ENCODE measurements at regions not wholly inside any gene's neighbourhood (a gene's known extent, or its start where the extent isn't known, plus 50 kb on each side); places are given as distances from the start of the nearest gene placed in this dataset.

GRCh38 chr14:55754871-55755270 lies 174.9 kb downstream of the KTN1 start:
- DNase-seq (ENCODE audit: low read depth) = no peak
- FAIRE-seq = no peak
- no peak overlapping the region for H3K4me2 ChIP-seq (ENCODE audit: low read length)
- no peak overlapping the region for H2AFZ ChIP-seq (ENCODE audit: low read depth, low read length)
- Mint-ChIP-seq H3K4me3 (ENCODE audit: unreplicated experiment) (no peak overlapping the region), H3K4me1 (ENCODE audit: low read depth, unreplicated experiment) (peaks cover 14% of the 10 kb centered on the region), H3K27ac (ENCODE audit: unreplicated experiment) (no peak overlapping the region), H3K27me3 (ENCODE audit: low read depth, unreplicated experiment) (peaks cover 3% of the 10 kb centered on the region), H3K9me3 (ENCODE audit: unreplicated experiment) (no peaks in the 10 kb centered on the region), H3K36me3 (ENCODE audit: low read depth, unreplicated experiment) (no peaks in the 10 kb centered on the region)
- H3K4me1 ChIP-seq (ENCODE audit: insufficient read depth, low read length) = peaks cover 11% of the 10 kb centered on the region
- H3K36me3 ChIP-seq (ENCODE audit: insufficient read depth, low read length) = no peaks in the 10 kb centered on the region
- H3K79me2 ChIP-seq (ENCODE audit: insufficient read depth, low read length) = no peaks in the 10 kb centered on the region
- no peaks in the 10 kb centered on the region for H3K9me3 ChIP-seq (ENCODE audit: insufficient read depth, low read depth, low read length)
- no peak for TF ChIP-seq EZH2 (IDR thresholded peaks at IDR 0.05; ENCODE audit: insufficient read depth, low read length)
- TF ChIP-seq, protein P1, sequence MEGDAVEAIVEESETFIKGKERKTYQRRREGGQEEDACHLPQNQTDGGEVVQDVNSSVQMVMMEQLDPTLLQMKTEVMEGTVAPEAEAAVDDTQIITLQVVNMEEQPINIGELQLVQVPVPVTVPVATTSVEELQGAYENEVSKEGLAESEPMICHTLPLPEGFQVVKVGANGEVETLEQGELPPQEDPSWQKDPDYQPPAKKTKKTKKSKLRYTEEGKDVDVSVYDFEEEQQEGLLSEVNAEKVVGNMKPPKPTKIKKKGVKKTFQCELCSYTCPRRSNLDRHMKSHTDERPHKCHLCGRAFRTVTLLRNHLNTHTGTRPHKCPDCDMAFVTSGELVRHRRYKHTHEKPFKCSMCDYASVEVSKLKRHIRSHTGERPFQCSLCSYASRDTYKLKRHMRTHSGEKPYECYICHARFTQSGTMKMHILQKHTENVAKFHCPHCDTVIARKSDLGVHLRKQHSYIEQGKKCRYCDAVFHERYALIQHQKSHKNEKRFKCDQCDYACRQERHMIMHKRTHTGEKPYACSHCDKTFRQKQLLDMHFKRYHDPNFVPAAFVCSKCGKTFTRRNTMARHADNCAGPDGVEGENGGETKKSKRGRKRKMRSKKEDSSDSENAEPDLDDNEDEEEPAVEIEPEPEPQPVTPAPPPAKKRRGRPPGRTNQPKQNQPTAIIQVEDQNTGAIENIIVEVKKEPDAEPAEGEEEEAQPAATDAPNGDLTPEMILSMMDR (IDR thresholded peaks at IDR 0.05; ENCODE audit: insufficient read depth, low read depth, low read length) = no peak
- H3K4me3 ChIP-seq (ENCODE audit: insufficient read depth, low read depth, low read length) = no peak overlapping the region
- H4K20me1 ChIP-seq (ENCODE audit: insufficient read depth, low read length) = no peaks in the 10 kb centered on the region
- H3K27me3 ChIP-seq (ENCODE audit: insufficient read depth, low read length) = no peaks in the 10 kb centered on the region
- H3K9ac ChIP-seq (ENCODE audit: low read length) = no peak overlapping the region
- H3K27ac ChIP-seq (ENCODE audit: low read depth, low read length) = no peak overlapping the region

DNA sequence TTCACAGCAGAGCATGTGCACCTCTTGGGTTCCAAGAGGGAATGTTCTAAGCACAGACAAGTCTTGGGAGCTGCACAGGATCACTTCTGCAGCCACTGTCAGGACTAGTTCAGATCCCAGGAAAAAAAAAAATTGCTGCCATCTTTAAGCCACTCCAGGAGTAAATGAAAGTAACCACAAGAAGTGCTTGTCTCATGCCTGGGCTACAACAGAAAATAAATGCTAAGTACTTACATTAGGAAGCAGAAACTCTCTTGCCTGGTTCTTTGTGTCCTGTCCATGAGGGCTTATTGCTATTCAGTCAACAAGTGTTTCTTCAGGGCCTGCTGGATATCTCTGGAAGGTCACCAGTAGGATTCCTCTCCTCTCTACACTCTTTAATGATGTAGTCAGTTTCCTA lies 176.1 kb downstream of the KTN1 start:
- no peaks in the 10 kb centered on the region for H3K9me3 ChIP-seq (ENCODE audit: insufficient read depth, low read depth, low read length)
- Mint-ChIP-seq H3K9me3 (ENCODE audit: unreplicated experiment) (no peaks in the 10 kb centered on the region), H3K27ac (ENCODE audit: unreplicated experiment) (no peak overlapping the region), H3K4me1 (ENCODE audit: low read depth, unreplicated experiment) (peaks cover 10% of the 10 kb centered on the region), H3K27me3 (ENCODE audit: low read depth, unreplicated experiment) (peaks cover 3% of the 10 kb centered on the region), H3K36me3 (ENCODE audit: low read depth, unreplicated experiment) (no peaks in the 10 kb centered on the region), H3K4me3 (ENCODE audit: unreplicated experiment) (no peak overlapping the region)
- no peaks in the 10 kb centered on the region for H3K79me2 ChIP-seq (ENCODE audit: insufficient read depth, low read length)
- H3K27me3 ChIP-seq (ENCODE audit: insufficient read depth, low read length) = peaks cover under 1% of the 10 kb centered on the region
- FAIRE-seq (no peak), DNase-seq (ENCODE audit: low read depth) (no peak)
- TF ChIP-seq EZH2 (IDR thresholded peaks at IDR 0.05; ENCODE audit: insufficient read depth, low read length) = no peak
- TF ChIP-seq, protein P1 (IDR thresholded peaks at IDR 0.05; ENCODE audit: insufficient read depth, low read depth, low read length) = no peak
- H3K4me2 ChIP-seq (ENCODE audit: low read length) = no peak overlapping the region
- no peaks in the 10 kb centered on the region for H3K36me3 ChIP-seq (ENCODE audit: insufficient read depth, low read length)
- H3K4me3 ChIP-seq (ENCODE audit: insufficient read depth, low read depth, low read length) = no peak overlapping the region
- H2AFZ ChIP-seq (ENCODE audit: low read depth, low read length) = no peak overlapping the region
- H4K20me1 ChIP-seq (ENCODE audit: insufficient read depth, low read length) = no peaks in the 10 kb centered on the region
- no peak overlapping the region for H3K9ac ChIP-seq (ENCODE audit: low read length)
- peaks cover 11% of the 10 kb centered on the region for H3K4me1 ChIP-seq (ENCODE audit: insufficient read depth, low read length)
- no peak overlapping the region for H3K27ac ChIP-seq (ENCODE audit: low read depth, low read length)

DNA sequence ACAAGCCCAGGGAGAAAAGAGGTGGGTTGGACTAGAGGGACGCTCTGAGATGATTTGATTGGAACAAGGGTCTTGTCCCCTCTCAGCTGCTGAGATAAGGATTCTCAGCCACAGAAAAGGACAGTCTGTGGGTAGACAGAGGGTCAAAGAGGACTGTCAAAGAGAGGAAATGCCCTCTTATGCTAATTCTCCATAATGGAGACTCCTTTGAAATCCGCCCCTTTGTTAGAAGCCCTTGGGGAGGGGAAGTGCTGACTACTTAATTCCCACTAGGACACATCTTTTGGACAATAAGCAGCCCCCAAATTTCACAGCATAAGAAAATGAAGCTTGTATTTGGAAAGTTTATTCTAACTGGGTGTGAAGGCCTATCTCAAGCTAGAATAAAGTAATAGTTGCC lies 176.6 kb downstream of the KTN1 start:
- Histone ChIP-seq H2AFZ (ENCODE audit: low read depth, low read length) (no peak overlapping the region), H4K20me1 (ENCODE audit: insufficient read depth, low read length) (no peaks in the 10 kb centered on the region), H3K79me2 (ENCODE audit: insufficient read depth, low read length) (no peaks in the 10 kb centered on the region), H3K27ac (ENCODE audit: low read depth, low read length) (no peak overlapping the region), H3K9me3 (ENCODE audit: insufficient read depth, low read depth, low read length) (no peaks in the 10 kb centered on the region), H3K4me1 (ENCODE audit: insufficient read depth, low read length) (peaks cover 11% of the 10 kb centered on the region), H3K27me3 (ENCODE audit: insufficient read depth, low read length) (peaks cover 4% of the 10 kb centered on the region), H3K9ac (ENCODE audit: low read length) (no peak overlapping the region), H3K36me3 (ENCODE audit: insufficient read depth, low read length) (no peaks in the 10 kb centered on the region), H3K4me2 (ENCODE audit: low read length) (no peak overlapping the region), H3K4me3 (ENCODE audit: insufficient read depth, low read depth, low read length) (no peak overlapping the region)
- TF ChIP-seq EZH2 (IDR thresholded peaks at IDR 0.05; ENCODE audit: insufficient read depth, low read length) = no peak
- TF ChIP-seq, protein P1 (IDR thresholded peaks at IDR 0.05; ENCODE audit: insufficient read depth, low read depth, low read length) = no peak
- Mint-ChIP-seq H3K4me1 (ENCODE audit: low read depth, unreplicated experiment) (peaks cover 10% of the 10 kb centered on the region), H3K4me3 (ENCODE audit: unreplicated experiment) (no peak overlapping the region), H3K36me3 (ENCODE audit: low read depth, unreplicated experiment) (no peaks in the 10 kb centered on the region), H3K9me3 (ENCODE audit: unreplicated experiment) (no peaks in the 10 kb centered on the region), H3K27ac (ENCODE audit: unreplicated experiment) (no peak overlapping the region), H3K27me3 (ENCODE audit: low read depth, unreplicated experiment) (peaks cover 3% of the 10 kb centered on the region)
- FAIRE-seq = no peak
- no peak for DNase-seq (ENCODE audit: low read depth)
